PFSK-1 (cell line): ENCODE measurements at regions not wholly inside any gene's neighbourhood (a gene's known extent, or its start where the extent isn't known, plus 50 kb on each side); places are given as distances from the start of the nearest gene placed in this dataset.

ENCODE experiments used
- FOXP2 ChIP-seq: optimal IDR thresholded peaks from 2 replicates; pipeline ENCODE3; 2011; ENCODE audit warnings: borderline replicate concordance, control low read depth, inconsistent platforms; ENCODE audit not compliant: insufficient read depth; ENCODE audit errors: extremely low read length, extremely low read depth
- POLR2AphosphoS5 ChIP-seq: IDR thresholded peaks from 2 replicates; pipeline ENCODE4 v1.6.1; 2012; ENCODE audit warnings: low read depth, mild to moderate bottlenecking, control low read depth, low read length, moderate library complexity
- REST ChIP-seq, 2 experiments: IDR thresholded peaks; 2 replicates each; pipeline versions ENCODE4 v1.6.1 to v1.8.0; 2011 to 2012; ENCODE audit warnings: low read depth in 2 of 2, low read length in 2 of 2, control low read depth in 1 of 2, inconsistent platforms in 1 of 2, mild to moderate bottlenecking in 1 of 2, moderate library complexity in 1 of 2; ENCODE audit not compliant: insufficient read depth in 1 of 2
- SIN3A ChIP-seq: IDR thresholded peaks from 2 replicates; pipeline ENCODE4 v1.6.1; 2012; ENCODE audit warnings: mild to moderate bottlenecking, low read length, moderate library complexity, borderline replicate concordance; ENCODE audit not compliant: insufficient read depth
- TAF1 ChIP-seq: IDR thresholded peaks from 2 replicates; pipeline ENCODE4 v1.6.1; 2012; ENCODE audit warnings: low read length, control low read depth, borderline replicate concordance; ENCODE audit not compliant: insufficient read depth

- TF ChIP-seq SIN3A (no peak), TAF1 (no peak), POLR2AphosphoS5 (no peak), FOXP2 (no peak), REST (IDR thresholded peaks at IDR 0.05; ENCODE audit: insufficient read depth in 1 of 2, low read depth in 2 of 2, low read length in 2 of 2) (no peak)
These were observed 1146.8 kb downstream of the MAT2B start for GRCh38 chr5:164652276-164652660.

GRCh38 chr5:164663198-164663989, 1158.0 kb downstream of the MAT2B start:
- TF ChIP-seq REST (IDR thresholded peaks at IDR 0.05; ENCODE audit: insufficient read depth in 1 of 2, low read depth in 2 of 2, low read length in 2 of 2) = no peak
- TF ChIP-seq TAF1 = no peak
- TF ChIP-seq SIN3A = no peak
- no peak for TF ChIP-seq POLR2AphosphoS5
- TF ChIP-seq FOXP2 = no peak

- TF ChIP-seq FOXP2 (no peak), POLR2AphosphoS5 (no peak), SIN3A (no peak), REST (IDR thresholded peaks at IDR 0.05; ENCODE audit: insufficient read depth in 1 of 2, low read depth in 2 of 2, low read length in 2 of 2) (no peak), TAF1 (no peak)
These were observed 1166.2 kb downstream of the MAT2B start for GRCh38 chr5:164671640-164672039.

GRCh38 chr5:164672205-164672604, 1166.8 kb downstream of the MAT2B start:
- TF ChIP-seq POLR2AphosphoS5 = no peak
- no peak for TF ChIP-seq SIN3A
- TF ChIP-seq TAF1 = no peak
- no peak for TF ChIP-seq FOXP2
- TF ChIP-seq REST (IDR thresholded peaks at IDR 0.05; ENCODE audit: insufficient read depth in 1 of 2, low read depth in 2 of 2, low read length in 2 of 2) = no peak
